Left renal cortex interstitium (tissue), 4 donors: ENCODE measurements at regions not wholly inside any gene's neighbourhood (a gene's known extent, or its start where the extent isn't known, plus 50 kb on each side); places are given as distances from the start of the nearest gene placed in this dataset.
"Not testable (repeated sequence)": the region's sequence is repeated elsewhere in the genome, so short reads cannot be mapped to it uniquely, and the experiment has no call there.

Source experiments
- DNase-seq, 4 donors: peaks; one replicate each; pipeline ENCODE4 v3.0.0-alpha.2; 2013; ENCODE audit warnings: low read depth in 4 of 4, low spot score in 2 of 4, missing footprints in 1 of 4

DNA sequence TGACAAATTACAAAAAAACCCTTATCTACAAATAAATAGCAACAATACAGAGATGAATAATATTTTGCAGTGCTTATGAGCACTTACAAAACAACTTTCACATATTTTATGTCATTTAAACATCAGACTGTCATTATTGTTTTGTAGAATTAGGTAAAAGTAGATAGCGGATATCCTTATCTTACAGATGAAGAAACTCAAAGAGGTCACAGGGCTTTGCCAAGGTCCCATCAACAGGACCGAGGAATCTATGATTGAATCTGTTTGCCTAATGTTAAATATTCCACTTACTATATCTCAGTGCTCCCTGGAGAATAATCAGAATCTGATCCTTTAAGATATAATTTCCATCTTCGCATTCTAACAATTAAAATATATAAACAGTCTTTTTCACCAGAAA, 119.0 kb downstream of the GASK1B start:
- no peak for DNase-seq

DNA sequence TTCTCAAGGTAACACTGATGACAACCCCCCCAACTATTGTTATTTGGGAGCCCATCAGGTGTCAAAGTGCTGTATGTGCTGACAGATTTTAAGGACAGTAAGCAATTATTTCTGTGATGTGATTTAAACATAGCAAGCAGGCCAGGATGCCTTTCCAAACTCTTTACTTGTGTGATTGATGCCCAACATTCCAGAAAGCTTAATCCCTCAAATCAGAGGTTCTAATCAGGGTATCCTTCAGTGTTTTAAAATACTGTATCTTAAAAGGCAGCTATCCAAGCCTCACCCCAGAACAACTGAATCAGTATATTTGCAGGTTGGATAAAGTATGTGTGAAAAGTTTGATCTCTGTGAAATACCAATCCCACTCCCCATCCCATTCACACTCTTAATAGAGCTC, 119.7 kb downstream of the GASK1B start:
- DNase-seq: no peak

DNA sequence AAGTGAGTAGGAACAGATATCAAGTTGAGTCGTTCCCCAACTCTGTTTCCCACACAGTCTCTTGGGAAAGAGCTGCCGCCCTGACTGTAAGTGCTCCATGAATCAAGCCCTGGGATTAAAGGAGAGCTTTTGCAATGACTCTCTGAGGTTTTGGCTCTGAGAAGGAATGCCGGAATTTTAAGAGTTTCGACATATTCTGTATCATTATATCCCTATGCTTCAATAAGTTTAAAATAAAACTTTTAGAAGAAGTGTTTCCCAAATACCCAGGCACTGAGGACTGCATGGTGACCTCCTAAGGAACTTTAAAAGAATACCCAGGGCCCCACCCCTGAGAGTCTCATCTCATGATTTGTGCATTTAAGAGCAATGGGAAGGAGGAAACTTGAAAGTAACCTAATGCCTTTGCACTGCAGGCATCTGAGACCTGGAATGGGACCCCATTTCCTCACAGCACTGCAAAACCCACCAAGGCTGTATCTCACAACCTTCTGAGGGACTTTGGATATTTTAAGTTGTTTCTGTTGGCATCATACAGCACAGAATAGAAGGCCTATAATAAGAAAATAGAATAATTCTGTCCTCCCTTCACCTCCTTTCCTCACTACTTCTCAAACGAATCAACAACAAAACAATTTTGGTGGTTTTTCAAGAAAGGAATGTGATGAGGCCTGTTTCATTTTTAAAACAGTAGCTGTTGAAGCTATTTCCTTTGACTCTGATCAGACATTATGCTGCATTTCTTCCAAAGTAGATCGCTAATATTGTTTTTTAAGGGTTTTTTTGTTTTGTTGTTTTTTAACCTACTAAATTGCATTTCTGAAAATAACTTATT, 121.2 kb downstream of the GASK1B start:
- no peak for DNase-seq

DNA sequence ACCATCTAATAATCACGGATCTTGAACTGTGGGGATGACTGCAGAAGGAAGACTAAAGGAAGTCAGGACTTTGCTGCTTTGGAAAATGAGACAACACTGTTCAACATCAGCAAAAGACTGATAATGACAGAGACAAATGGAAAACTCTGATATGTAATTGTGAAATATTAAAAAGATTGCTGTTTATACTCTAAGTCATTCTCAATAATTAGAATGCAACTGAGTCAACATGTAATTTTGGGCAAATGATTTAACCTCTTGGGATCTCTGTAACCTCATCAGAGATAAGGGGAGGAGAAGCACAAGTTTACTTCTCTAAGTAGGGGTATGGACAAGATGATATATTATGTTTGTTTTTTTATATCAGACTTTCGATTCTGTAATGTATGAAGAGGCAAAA, 121.9 kb downstream of the GASK1B start:
- no peak for DNase-seq

DNA sequence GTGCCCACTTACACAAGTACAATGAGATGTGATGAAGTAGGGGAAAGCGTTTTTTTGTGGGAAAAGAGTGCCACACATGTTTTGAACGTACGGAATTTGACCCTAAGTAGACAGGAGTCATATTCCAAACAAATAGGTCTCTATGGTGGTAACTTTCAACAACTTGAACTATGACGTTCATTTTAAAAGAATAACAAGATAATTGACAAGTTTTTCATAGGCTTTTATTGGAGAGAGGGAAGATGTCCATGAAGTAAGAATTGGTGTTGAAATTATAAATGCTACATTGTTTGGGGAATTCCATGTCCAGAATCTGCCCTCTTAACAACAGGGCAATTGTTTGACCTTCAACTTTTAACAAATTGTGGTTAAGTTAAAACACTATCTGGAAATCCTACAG, 126.5 kb downstream of the GASK1B start:
- DNase-seq: no peak

DNA sequence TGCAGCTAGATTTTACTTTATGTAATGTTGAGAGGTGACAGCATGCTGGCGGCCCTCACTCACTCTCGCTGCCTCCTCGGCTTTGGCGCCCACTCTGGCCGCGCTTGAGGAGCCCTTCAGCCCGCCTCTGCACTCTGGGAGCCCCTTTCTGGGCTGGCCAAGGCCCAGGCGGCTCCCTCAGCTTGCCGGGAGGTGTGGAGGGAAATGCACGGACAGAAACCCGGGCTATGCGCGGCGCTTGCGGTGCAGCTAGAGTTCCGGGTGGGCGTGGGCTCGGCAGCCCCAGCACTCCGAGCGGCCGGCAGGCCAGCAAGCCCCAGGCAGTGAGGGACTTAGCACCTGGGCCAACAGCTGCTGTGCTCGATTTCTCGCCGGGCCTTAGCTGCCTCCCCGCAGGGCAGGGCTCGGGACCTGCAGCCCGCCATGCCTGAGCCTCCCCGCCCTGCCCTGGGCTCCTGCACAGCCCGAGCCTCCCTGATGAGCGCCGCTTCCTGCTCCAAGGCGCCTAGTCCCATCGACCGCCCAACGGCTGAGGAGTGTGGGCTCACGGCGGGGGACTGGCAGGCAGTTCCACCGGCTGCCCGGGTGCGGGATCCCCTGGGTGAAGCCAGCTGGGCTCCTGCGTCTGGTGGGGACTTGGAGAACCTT, 128.7 kb downstream of the GASK1B start:
- DNase-seq: no peak

DNA sequence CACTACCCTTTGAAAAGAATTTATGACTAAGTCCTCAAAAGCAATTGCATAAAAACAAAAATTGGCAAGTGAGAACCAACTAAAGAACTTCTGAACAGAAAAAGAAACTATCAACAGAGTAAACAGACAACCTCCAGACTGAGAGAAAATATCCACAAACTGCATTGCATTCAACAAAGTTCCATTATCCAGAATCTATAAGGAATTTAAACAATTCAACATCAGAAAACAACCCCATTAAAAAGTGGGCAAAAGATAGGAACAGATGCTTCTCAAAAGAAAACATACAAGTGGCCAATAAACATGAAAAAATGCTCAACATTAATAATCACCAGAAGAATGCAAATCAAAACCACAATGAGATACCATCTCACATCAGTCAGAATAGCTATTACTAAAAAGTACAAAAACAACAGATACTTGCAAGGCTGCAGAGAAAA, 130.2 kb downstream of the GASK1B start:
- DNase-seq: no peak

DNA sequence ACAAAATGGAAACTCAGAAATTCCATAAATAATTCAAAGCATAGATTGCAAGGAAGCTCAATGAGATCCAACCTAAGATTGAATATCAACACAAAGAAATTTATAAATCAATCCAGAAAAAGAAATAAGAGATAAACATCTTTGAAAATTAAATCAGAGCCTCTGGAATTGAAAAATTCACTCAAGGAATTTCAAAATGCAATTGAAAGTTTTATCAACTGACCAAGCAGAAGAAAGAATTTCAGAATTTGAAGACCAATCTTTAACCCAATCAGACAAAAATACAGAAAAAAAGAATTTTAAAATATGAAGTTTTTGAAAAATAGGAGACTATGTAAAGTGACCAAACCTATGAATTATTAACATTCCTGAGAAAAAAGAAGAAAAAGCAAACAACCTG, 134.1 kb downstream of the GASK1B start:
- DNase-seq: no peak

DNA sequence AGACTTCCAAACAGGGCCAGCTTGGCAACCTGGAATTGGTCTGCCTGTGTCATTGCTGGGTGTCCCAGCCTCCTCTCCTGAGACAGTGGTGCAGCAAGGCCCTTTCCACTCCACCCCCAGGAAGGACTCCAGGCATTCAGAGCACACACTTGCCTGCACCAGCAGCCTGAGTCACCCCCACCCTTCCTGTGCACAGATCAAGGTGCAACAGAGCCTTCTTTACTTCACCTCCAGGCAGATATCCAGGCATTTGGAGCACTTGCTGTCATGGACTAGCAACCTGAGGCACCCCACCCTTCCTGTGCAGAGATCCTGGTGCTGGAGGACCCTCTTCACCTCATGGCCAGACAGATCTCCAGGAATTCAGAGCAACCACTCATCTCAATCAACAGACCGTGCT, 135.8 kb downstream of the GASK1B start:
- DNase-seq: no peak

DNA sequence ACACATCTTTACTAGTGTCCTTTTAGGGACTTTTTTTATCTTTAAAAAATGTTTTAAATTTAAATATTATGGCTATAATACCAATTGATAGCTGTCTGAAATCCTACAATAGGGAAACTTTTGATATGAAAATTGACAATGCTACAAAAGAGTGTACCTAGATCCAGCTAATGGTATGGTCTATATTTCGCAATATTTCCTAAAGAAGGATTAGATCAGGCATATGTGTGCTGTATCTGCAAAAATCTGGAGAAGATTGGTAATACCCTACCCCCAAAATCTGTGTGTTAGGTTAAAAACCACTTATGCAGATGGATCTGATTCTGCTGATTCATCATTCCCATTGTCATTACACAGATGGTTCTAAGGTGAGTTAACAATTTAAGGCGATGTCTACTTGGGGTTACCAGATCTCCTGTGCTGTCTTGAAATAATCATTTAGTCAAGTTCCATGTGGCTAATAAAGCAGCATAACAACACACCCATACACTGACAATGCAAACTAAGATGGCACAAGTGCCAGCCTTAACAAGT, 137.1 kb downstream of the GASK1B start:
- no peak for DNase-seq

DNA sequence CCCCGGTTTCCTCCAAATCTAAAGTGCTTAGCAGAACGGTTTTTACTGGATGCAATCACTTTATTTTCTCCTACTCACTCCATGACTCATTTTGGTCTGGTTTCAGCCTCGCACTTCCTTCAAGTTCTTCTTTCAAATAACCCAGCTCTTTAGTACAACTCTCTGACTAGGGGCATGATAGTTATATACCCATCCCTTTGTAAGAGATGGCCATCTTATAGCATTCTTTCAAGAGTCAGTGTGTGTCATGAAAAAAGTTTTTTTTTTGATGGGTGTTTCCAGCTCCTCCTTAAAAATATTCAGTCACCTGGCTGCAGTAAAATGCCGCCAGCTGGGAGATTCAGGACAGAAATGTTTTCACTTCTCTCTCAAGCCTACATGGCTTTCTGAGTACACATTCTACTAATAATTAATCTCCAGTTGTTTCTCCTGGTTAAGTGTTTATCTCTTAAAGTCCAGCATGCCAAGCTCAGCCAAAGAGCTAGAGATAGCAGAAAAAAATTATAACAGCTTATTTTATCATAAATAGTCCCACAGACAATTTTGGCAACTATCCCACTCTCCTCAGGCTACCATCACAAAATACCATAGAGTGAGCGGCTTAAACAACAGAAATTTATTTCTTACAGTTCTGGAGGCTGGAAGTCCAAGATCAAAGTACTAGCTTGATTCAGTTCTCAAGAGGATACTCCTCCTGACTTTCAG, 139.3 kb downstream of the GASK1B start:
- DNase-seq: no peak

DNA sequence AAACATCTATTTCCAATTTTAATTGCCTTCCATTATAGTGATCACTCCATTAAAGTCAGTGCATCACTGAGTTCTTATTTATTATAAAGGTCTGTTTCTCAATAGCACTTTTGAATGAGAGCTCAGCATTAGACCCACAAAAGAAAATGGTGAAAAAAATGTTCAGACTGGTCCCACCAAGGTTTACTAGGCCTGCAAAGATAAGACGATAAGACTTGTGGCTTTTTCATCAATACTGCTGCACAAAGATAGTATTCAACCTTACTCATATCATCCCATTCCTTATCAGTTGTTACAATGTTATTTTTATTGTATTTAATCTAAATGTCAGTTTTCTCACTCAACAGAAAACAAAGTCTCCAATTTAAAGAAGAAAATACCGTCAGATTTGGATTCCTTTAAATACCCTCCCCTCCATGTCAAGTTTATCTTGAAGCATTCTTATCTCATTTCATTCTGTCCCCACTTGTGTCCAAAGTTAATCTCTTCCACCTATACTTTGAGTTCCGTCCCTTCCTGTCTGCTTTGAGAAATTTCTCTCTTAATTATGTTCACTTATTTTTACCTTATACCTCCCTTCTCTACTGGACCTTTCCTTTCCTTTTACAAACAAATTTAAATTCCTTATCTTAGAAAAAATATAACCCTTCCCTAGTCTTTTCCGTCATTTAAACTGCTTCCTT, 140.0 kb downstream of the GASK1B start:
- no peak for DNase-seq

DNA sequence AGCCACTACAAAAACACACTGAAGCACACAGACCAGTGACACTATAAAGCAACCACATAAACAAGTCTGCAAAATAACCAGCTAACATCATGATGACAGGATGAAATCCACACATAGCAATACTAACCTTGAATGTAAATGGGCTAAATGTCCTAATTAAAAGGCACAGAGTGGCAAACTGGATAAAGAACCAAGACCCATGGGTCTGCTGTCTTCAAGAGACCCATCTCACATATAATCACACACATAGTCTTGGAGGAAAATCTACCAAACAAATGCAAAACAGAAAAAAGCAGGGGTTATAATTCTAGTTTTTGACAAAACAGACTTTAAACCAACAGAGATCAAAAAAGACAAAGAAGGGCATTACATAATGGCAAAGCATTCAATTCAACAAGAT, 144.4 kb downstream of the GASK1B start:
- not testable (repeated sequence) for DNase-seq

DNA sequence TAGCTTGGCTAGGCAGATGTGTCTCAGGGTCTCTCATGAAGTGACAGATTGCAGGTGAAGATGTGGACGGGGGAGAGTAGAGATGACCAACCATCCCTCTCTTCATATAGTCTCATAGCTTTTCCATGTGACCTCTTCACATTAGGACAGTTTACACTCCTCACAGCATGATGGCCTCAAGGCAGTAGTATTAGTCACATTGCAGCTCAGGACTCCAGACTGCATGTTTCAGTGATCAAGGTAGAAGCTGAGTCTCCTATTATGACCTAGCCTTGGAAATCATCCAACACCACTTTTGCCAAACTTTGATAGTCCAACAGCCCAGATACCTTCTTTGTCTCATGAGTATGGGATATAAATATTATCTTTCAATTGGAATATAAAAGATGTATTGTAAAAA, 147.7 kb downstream of the GASK1B start:
- no peak for DNase-seq

DNA sequence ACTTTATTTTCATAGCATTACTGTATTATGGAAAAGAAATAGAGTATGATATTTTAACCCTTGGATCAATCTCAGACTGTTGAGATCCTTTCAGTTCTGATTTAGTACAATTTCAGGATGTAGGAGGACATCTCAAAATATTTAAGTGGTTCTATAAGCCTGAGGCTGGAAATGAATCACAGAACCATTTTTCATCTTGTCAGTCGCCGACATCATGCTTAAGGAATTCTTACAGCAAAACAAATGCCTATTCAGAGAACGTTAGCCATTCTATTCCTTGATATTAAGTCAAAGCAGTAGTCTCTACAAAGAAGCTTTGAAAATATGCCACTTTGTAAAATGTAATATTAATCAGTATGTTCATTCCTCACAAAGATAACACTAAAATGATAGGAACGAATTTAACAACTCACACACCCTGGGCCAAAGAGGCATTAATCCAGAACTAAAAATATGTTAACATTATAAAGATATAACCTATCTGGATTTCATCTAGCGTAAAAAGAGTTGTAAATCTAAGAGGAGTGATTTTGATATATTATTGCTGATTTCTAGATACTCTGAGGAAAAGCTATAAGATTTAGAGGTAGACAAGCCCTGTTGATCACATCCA, 152.0 kb downstream of the GASK1B start:
- no peak for DNase-seq

DNA sequence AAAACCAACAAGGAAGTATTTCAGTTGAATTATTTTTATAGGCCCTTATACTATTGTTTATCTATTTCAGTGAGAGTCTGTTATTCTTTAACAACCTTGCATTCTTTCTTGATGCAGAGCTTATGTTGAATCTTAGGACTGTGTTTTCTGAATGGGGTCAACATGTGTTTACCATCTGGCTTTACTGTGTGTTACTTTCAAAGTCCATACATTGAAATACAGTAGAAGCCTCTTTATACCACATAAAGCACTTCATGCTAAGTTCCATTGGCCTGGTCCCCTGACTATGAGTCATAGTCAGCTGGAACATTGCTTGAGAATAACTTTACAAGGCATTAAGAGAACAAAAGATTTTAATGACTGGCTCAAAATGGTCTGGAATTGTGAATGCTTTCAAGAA, 152.6 kb downstream of the GASK1B start:
- DNase-seq: peak in 1 of 4 donors; percentile 55

DNA sequence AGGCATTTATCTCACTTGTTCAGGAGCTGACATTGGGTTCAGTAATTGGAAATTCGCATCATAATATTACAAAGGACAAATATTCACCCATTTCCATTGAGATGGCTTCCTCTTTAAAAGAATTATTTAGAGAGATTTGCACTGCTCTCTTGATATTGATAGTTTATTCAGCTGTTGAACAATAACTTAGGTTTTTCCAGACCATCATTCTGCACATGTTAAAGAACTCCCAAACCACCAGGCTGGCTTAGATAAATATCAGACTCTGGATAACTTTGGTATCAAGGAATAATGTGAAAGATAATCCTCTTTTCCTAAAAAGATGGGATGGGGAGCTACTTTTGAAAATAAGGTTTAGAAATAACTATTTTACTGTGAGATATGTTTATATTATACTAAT, 154.0 kb downstream of the GASK1B start:
- DNase-seq: no peak

DNA sequence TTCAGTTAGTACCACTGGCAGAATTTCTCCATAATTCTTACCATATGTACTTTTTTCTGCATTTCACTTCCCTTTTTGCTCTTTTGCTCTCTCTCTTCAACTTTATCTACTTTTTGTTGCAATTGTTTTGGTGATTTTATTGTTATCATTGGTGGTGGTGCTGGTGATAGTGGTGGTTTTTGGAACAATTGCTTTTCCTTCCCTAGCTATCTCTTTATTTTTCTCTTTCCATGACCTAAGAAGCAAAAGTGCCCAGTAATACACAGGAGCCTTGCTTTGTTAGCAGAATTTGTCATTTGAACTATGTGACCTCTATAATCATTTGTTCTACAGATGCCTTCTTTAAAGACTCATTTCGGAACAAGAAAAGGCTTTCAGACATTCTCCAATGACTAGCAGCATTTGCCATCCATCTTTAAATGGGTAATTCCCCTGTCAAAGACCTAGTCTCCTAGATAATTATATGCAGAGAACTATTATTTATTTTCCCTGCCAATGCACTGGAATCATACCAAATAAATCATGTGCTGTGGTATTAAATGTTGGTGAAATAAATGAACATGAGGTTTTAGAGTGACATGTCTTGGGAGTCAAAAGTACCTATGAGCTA, 154.5 kb downstream of the GASK1B start:
- DNase-seq: no peak

DNA sequence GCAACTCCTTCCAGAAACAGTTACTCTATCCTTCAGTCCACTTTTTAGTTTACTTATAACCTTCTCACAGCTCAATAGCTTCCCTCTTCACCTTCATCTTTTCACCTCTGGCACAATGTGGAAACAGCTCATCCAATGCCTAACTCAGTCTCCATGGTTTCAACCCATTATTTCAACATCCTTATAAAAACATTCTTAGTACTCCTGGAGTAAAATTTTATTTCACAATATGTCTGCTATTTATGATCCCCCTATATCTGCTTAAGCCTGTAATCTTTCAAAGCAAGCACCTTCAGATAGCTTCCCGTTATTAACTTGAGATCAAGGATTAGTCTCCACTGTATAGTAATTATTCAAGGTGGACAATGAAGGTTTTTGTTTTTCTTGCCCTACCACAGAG, 156.3 kb downstream of the GASK1B start:
- no peak for DNase-seq

DNA sequence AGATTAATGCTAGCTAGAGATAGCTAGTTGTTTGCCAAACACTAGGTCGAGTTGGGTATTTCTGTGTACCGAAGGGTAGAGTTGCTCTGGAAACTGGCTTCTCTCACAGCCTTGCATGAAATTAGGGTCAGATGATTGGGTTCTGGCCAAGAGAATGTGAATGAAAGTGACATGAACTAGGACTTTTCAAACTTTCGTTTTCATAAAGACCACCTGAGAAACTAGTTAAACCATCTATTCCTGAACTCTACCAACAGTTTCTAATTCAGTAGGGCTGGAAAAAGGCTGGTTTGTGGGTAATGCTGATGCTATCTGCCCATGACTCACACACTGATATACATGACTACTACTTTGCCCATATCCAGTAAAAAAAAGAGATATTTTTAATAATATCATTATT, 157.6 kb downstream of the GASK1B start:
- no peak for DNase-seq
